ENCODE measurements at regions not wholly inside any gene's neighbourhood (a gene's known extent, or its start where the extent isn't known, plus 50 kb on each side); places are given as distances from the start of the nearest gene placed in this dataset.

DNA sequence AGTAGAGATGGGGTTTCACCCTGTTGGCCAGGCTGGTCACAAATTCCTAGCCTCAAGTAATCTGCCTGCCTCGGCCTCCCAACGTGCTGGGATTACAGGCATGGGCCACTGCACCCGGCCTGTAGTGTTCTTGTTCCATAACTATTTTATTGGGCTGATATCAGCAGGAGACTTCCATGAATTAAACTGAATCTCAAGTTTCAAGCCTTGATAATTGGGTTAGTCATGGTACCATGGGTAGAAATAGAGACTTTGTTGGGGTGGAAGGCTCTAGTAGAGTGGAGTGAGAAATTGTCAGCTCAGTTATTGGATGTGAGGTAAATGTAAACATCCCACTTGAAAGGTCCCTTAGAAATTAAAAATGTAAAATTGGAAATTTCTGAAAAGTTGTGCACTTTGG lies 419.1 kb downstream of the ADGRL2 start:
- DNase-seq = no peak

DNA sequence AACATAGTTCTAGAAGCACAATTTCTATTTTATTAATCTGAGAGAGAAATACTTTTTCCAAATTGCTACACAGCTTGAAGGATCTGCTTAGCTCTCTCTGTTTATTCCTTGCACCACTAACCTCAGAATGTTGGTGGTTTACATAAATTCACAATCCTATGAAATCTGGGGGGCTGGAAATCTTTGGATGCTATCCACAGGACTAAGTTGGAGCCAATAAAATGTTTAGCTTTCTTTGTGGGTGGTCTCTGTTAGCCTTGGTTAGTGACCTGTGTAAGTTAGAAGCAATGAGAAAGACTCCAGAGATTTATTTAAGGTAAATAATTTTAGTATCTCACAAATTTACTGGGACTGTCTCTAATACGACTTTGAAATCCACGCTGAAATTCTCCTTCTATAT lies 418.1 kb downstream of the ADGRL2 start:
- no peak for DNase-seq

DNA sequence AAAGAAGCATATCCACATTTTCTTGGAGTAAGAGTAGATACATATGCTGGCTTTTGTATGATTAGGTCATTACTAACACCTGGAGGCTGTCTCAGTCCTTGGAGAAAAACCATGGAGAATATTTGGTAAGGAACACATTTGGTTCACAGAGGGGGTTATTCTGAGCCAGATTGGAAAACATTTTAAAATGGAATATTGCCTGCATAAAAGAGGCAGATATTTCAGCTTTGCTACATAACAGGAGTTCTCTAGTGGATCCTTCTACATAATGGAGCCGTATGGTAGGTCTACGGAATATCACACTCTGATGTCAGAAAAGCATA lies 415.1 kb downstream of the ADGRL2 start:
- DNase-seq = no peak

DNA sequence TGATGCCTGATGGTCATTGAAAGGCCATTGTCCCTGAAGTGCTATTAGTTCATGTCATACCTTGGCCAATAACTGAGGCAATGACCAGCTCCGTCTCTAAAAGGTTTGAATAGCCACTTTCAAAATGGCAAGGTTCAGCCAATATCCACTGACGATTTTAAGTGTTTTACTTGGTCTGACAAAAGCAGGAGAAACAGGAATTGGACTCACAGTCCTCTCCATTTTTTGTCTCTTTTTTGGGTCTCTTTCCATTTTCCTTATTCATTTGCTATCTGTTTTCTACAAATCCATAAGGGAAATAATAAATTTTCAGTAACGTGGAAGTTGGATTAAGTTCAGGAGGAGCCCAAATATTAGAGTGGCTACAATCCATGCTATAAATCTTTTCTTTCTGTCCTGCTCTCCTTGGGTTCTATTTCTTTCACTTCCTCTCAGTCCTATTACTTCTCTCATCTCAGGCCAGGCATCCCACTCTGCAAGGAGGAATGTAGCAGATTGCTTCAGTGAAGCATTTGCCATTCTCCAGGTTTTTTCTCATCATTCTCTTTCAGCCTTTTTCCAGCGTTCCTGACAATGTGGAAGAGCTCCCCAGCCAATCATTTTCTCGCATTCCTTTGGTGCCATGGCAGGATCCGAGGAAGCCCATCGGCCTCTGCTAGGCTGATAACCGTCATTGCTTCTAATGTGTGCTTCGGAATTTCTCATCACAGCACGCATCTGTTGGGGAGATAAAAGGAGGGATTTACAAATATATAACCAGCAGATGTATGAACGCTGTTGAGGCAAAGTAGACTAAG lies 414.5 kb downstream of the ADGRL2 start:
- no peak for DNase-seq

DNA sequence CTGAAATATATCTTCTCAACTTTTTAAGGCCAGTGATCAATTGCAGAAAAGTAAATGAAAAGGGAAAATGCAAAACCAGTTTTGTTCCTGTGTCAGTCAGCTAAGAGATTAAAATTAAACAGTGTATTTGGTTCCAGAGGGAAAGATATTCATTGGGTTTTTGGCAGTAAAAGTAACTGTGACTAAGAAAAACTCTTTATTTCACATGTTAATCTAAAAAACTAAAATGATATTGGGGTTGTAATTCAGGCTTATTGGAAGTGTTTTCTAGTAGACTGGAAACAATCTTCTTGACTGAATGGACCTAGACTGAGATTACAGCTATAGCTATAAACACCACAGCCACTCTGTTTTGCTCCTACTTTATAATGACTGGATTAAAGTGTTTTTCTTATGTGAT lies 413.9 kb downstream of the ADGRL2 start:
- DNase-seq = no peak

DNA sequence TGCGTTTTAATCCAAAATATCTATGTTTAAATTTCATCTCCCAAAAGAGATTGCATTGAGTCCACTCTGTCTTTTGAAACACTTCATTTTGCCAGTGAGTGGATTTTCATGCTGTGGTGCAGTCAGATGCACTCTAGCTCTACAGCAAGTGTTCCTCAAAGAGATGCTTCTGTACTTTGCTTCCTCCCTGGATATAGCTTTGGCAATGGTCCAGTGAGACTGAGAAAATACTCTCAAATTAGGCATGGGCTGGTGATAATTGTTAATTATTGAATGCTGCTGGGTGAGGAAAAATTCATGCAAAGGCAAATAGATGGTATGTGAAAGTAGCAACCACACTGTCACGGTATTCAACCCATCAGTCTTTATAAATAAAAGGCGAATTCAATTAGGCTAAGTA lies 396.9 kb downstream of the ADGRL2 start:
- DNase-seq = peak; percentile 75

DNA sequence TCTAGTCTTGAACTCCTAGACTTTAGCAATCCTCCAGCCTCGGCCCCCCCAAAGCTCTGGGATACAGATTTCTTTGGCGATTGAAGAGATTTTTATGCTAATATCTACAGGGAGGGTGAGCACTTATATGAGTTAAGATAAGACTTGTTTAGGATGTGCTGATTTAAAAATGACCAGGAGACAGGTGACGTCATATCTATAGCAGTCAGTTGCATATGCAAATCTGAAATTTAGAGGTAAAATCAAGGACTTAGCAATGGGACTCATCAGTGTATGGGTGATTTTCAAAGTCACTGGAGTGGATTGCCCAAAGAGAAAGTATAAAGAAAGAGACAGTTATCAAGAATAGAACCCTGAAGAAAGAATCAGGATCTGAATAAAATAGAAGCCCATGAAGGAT lies 394.5 kb downstream of the ADGRL2 start:
- DNase-seq = no peak

DNA sequence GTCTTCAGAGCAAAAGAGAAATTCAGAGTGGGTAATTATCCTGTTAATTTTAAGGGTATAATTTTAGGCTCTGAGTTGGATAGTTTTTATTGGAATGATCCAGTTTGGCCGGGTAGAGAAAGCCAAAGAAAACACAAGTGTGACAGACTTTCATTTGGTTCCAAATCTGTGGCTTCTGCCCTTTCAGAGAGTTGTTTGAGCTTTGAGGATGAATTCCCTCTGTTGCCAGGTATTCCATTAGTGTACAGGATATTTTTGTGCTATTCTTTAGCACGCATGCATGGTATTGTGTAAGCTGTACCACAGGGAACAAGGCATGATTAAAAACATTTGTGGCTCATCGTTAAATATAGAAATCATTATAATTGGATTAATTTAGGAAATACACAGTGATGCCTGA lies 384.4 kb downstream of the ADGRL2 start:
- DNase-seq = no peak

DNA sequence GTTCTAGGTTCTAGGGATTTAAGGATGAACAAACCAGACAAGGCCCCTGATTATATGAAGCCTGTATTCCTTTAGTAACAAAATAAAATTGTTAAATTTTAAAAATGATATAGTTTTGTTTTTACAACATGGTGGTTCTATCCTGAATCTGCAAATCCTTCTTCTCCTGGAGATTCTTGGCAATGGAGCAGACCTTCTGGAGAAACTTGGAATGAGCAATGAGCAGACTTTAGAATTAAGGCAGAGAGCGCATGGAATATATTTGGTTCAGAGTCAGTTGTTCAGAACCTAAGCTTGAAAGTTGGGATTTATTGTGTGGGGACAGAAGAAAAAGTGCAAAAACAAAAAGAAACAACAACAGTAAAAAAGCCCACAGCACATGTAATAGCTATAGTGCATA lies 381.1 kb downstream of the ADGRL2 start:
- no peak for DNase-seq

DNA sequence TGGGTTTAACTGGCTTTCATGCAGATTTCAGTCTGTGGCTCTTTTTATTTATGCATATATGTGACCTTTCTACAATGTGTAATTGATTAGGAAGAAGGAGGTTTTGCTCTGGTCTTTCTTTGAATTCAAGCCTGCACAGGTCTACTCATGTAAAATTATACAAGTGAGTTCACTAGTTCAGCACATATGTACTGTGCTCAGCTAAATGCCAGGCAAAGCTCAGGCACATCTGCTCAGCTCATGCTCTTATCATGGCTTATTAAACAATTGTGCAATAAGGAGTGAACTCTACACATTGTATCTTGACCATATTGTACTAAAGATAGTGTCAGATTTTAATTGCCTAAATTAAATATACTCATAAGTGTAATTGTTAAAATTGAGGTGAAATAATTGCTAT lies 378.4 kb downstream of the ADGRL2 start:
- no peak for DNase-seq

DNA sequence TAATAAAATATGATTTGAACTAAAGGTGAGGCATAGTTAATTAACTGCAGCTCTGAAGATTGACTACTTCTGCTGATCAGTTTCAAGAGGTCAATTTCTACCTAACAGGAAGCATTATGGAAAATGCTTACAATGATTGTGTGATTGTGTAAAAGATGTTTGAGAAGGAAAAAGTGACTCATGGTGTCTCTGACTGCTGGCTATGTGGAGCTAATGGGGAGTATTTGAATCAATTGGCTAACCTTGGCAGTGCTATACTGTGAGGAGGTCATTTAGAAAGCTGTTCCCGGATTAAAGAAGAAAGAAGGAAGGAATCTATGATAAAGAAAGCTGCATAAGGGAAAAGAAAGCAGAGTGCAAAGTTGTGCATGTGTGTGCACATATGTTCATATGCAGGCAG lies 376.5 kb downstream of the ADGRL2 start:
- DNase-seq = no peak

DNA sequence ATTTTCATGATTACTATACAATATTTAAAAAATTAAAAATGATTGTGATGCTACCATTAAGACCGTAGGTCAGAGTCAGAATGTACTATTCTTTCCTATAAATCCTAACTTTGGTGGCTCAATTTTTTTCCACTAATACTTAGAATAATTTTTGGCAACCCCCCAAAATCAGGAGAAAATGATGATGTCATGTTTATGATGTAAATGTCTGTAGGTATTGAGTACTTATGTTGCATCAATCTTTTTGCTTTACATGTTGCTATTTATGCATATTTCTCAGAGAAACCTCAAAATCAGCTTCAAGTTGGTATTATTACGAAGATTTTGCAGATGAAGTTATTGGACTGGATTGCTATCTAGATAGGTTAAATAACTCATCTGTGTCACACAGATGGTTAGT lies 371.2 kb downstream of the ADGRL2 start:
- no peak for DNase-seq

DNA sequence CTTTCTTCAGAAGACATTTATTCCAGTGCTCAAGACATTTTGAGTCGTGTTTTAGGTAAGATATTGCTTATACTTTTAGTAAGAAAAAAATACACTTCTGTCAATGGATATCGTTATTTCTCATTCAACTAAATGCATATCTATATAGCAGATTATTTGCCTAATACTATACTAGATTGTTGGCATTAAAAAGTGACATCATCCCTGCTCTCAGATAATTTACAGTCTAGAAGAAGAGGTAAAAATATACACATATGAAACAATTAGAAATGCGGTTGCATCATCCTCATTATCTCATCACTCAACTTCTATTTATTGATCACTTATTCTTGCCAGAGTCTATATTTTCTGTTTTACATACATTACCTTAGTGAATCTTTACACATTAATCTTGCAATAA lies 367.7 kb downstream of the ADGRL2 start:
- no peak for DNase-seq

DNA sequence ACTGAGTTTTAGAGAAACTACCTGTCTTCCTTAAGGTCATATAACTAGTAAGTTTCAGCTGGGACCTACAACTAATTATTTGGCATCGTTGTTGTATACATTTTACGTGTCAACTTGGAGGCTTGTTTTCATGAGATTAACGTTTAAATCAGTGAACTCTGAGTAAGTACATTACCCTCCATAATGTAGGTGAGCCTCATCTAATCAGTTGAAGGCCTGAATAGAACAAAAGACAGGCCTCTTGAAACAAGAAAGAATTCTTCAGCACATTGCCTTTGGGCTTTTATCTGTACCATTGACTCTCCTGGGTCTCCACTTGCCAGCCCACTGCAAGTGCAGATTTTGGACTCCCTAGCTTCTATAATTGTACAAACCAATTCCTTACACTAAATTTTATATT lies 364.6 kb downstream of the ADGRL2 start:
- DNase-seq = no peak

DNA sequence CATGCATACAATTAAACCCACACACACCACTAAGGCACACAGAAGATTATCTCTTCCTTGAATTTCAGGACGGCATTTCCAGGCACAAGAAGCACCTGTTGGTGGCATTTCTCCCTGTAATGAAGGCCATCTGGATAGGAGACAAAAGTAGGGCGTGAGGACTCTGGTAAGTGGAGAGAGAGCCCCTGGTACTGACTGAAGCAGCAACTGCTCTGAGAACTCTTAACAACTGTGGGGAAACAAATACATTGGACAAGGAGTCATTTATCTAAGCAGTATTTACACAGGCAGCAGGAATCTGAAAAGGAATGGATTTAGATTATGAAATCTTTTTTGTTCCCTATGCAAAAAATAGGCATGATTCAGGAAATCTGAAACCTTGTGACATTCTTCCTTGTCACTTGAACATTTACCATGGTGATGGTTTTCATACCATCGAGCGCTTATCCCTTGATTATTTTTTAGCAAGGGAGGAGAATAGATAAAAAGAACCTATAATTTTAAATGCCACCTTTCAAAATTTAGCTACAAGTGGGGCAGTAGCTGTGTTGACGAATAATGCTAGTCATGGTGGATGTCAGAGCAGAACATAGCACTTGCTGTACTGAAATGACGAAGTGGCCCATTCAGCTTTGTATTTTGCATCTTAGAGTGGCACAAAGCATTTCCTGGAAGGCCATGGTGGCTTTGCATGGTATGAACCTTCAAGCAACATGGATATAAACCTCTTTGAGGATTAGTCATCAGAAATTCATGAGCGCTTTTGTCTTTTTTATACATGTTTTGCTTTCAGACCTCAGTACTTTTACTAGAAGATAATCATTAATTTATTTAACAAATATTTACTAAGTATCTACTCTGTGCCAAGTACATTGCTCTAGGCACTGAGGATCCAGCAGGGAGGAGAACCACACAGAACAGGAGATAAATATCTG lies 362.0 kb downstream of the ADGRL2 start:
- no peak for DNase-seq

DNA sequence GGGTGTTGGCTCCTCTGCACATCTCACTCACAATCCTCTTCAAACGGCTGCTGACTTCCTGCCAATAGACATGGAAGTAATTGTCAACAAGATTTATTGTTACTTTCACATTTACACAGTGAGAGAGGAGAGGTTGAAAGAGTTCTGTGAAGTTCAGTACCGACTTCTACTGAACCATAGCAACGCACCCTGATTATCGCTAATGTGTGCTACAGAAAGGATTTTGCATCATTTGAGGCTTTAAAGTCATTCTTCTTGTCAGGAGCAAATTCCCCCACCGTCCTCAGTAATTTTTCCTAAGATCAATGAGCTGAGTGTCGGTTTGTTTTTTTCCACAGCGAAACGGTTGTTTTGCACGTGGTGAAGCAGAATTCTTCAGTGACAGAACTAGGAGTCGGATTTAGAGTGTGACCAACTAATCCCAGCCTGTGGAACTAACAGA lies 361.0 kb downstream of the ADGRL2 start:
- DNase-seq = peak; percentile 22

DNA sequence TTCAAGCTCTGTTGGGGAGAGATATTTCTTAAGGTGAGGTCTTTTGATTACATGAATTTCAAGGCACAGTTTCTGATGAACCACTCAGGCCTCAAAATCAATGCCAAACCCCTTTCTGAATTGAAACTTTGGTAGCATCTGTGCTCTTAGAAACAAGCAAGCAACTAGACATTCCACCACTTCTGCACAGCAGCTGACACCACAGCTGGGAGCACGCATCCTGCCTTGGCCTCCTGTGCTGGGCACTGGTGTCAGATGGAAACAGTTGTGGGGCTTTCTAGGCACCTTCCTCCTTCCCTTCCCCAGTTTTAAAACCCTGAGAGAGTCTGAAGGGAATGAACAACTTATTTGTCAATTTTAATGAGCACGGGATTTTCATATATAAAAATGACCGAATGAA lies 360.2 kb downstream of the ADGRL2 start:
- no peak for DNase-seq

DNA sequence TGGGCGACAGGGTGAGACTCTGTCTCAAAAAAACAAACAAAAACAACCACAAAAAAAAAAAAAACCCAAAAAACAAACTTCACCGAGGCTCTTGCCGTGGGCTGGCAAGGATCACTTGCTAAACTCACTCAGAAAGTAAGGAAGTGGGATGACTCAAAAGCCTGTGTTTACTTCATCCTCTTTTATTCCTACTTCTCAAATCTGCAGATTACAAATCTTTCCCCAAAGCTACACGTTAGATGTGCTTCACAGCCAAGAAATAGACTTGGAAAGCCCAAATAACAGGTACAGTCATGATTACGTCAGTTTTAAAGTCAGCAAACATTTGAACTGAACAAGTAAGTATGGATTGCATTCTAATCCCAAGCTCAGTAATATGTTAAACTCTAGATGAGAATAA lies 359.3 kb downstream of the ADGRL2 start:
- DNase-seq = no peak

DNA sequence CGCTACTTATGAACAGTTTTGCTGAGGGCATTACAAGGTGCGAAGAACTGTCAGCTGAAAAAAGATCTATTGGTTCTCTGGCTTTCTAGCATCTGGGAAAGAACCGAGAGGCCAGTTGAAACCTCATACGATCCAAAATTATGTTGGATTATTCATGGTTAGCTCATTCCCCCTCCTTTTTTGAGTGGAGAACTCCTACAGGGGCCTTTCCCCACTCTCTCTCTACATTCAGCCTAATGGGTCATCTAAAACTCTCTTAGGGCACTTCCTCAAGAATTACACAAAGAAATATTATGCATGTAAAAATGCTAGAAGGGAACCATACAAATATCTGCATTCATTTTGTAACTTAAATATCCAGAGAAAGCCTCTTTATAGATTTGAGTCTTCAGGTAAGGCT lies 358.2 kb downstream of the ADGRL2 start:
- no peak for DNase-seq

DNA sequence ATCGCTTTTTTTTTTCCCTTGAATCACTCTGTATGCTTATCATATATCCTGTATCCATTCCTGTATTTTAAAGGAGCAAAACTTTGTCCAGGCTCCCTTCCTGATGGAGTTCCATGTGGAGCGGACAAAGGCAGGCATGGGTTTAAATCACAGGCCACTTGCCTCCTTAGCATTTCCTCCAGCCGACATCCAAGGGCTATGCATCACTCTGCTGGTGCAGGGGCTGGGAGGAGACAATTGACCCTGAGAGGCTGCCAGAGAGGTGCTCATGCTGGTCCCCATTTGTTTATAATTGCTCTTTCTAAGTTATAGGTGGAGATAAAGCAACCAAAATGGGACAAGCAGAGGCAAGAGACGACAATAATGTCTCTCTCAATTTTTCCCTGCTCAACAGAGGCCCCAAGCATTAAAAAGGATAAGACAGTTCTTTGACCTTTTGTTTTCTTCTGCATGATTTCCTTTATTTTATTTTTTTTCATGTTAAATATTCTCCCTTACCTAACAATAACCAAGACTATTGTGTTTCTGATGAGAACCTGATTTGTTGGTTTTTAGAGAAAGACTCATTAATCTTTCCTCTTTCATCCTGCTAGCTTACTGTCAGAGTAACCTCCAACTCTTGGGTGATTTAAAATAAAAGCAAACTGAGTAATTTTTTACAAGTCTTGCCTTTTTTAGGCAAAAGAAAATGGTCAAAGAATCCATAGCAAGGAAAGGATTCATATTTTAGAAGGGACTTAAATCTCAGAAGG lies 353.7 kb downstream of the ADGRL2 start:
- DNase-seq = no peak

DNA sequence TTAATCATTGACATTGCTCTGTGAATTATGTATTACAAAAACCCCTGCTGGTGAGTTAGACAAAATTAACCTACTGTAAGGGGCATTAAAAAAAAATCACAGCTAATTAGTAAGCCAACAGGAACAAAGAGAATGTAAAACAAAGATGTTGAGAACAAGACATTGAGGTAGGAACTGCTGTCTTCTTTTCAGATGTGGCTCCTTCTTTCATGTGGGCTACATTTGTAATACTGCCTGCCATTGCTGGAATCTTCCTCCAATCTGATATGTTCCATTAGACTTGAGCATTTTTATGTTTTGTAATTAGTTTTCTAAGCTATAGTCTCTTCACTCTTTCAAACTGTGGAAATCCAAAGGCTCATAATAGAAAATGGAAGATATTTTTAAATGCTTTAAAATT lies 353.0 kb downstream of the ADGRL2 start:
- DNase-seq = no peak

DNA sequence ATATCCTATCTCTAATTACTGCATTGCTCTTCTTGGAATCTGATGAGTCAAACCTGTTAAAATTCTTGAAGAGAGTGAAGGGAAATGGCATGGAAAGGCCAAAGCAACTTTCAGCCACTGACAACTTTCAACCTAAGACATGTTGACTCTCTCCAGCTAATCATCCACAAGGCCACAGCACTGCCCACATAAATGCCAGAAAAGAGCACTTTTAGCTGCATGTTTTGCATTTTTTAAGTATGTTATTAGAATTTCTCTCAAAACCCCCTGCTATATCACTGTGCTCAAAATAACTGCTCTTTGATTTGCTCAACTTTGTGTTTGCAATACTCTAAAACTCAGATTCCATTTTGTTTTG lies 352.5 kb downstream of the ADGRL2 start:
- DNase-seq = no peak

DNA sequence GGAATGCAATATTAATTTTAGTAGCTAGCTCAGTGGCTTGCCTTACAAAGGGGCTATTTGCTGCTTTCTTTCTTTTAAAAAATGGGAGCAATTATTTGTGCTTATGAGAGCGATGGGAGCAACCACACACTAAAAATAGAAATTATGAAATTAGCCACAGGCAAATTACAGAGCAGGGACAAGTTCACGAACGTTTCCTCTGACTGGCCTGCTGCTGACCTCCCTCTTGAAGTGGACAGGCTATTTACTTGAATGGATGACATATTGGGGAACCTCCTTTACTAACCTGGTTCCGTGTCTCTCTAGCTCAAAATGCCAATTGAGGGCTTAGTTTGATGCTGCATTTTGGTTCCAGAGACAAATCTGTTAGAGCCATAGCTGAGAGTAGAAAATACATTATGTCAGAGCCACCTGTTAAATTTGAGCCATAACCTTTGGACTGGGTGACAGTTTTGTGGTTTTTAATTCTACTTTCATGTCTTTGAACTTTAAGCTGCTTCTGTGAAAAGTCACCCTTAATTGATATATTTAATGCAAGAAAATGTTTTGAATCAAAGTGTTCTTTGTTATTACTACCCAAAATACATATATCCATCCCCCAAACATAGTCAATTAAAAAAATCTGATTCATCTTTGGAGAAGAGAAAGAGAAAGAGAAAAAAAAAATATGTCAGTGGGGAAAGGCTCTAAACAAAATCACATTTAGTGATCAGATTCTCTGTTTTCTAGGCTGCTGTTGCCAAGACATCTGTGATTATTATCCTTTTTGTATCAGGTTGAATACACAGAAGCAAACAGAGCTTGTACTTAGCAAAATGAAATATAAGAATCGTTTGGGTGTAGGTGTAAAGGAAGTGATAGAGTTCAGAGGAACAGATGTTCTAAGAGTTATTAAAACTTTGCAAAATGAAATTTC lies 351.9 kb downstream of the ADGRL2 start:
- DNase-seq = no peak

All from COR-L47 (cell line).